Nephron (organoid): ENCODE measurements at regions not wholly inside any gene's neighbourhood (a gene's known extent, or its start where the extent isn't known, plus 50 kb on each side); places are given as distances from the start of the nearest gene placed in this dataset.
"Not testable (repeated sequence)": the region's sequence is repeated elsewhere in the genome, so short reads cannot be mapped to it uniquely, and the experiment has no call there.

Source experiments
- H3K27ac Mint-ChIP-seq, 3 experiments: 2 replicates each; pipeline ENCODE4 v1.8.0; 2020; ENCODE audit warnings: mixed read lengths in 3 of 3, mild to moderate bottlenecking in 2 of 3, moderate library complexity in 1 of 3
- H3K27me3 Mint-ChIP-seq: 2 replicates; pipeline ENCODE4 v1.8.0; 2021; ENCODE audit warnings: low read depth, mild to moderate bottlenecking, moderate library complexity, mixed read lengths
- H3K36me3 Mint-ChIP-seq: 2 replicates; pipeline ENCODE4 v1.8.0; 2020; ENCODE audit warnings: low read depth, mixed read lengths
- H3K4me1 Mint-ChIP-seq: 2 replicates; pipeline ENCODE4 v1.8.0; 2020; ENCODE audit warnings: mixed read lengths
- H3K4me3 Mint-ChIP-seq, 3 experiments: 2 replicates each; pipeline ENCODE4 v1.8.0; 2020; ENCODE audit warnings: mild to moderate bottlenecking in 3 of 3, mixed read lengths in 3 of 3, moderate library complexity in 2 of 3
- H3K9me3 Mint-ChIP-seq: 2 replicates; pipeline ENCODE4 v1.8.0; 2020; ENCODE audit warnings: mixed read lengths
- TF ChIP-seq, protein P1 (sequence below), 3 experiments: fragments of 200-600 bp; sonication (generic); IDR thresholded peaks; one replicate each; pipeline ENCODE4 v1.5.0; 2021; ENCODE audit warnings: antibody characterized with exemption in 3 of 3; ENCODE audit not compliant: unreplicated experiment in 3 of 3

- Mint-ChIP-seq H3K27me3 (no peaks in the 10 kb centered on the region), H3K4me3 (no peak overlapping the region), H3K9me3 (peaks cover 13% of the 10 kb centered on the region), H3K36me3 (no peaks in the 10 kb centered on the region), H3K27ac (no peak overlapping the region), H3K4me1 (no peaks in the 10 kb centered on the region)
- TF ChIP-seq, protein P1, sequence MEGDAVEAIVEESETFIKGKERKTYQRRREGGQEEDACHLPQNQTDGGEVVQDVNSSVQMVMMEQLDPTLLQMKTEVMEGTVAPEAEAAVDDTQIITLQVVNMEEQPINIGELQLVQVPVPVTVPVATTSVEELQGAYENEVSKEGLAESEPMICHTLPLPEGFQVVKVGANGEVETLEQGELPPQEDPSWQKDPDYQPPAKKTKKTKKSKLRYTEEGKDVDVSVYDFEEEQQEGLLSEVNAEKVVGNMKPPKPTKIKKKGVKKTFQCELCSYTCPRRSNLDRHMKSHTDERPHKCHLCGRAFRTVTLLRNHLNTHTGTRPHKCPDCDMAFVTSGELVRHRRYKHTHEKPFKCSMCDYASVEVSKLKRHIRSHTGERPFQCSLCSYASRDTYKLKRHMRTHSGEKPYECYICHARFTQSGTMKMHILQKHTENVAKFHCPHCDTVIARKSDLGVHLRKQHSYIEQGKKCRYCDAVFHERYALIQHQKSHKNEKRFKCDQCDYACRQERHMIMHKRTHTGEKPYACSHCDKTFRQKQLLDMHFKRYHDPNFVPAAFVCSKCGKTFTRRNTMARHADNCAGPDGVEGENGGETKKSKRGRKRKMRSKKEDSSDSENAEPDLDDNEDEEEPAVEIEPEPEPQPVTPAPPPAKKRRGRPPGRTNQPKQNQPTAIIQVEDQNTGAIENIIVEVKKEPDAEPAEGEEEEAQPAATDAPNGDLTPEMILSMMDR (IDR thresholded peaks at IDR 0.05; ENCODE audit: unreplicated experiment in 3 of 3), result no peak
Measured at GRCh38 chr5:156043351-156043750, 283.6 kb upstream of the SGCD start.

- H3K27ac Mint-ChIP-seq, result no peak overlapping the region
- TF ChIP-seq, protein P1 (IDR thresholded peaks at IDR 0.05; ENCODE audit: unreplicated experiment in 3 of 3), result no peak
- no peaks in the 10 kb centered on the region for H3K36me3 Mint-ChIP-seq
Measured at GRCh38 chr5:156051972-156052371, 275.0 kb upstream of the SGCD start.

DNA sequence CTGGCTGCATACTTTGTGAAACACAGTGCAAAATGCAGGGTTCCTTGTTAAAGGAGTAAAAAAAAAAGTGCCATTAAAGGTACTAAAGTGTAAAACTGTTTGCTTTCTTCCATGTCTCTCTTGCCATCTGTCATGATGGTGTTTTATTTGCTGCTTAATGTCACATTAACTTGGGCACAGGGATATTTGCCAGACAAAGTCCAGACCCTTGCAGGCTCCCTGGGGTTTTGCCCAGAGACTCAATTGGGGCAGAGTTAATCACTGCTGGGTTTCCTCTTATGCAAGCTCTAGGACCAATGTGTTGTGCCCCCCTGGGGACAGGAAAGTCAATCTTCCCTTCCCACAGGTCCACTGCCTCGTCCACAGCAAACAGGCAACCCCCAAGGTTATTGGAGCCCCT, 274.3 kb upstream of the SGCD start:
- Mint-ChIP-seq H3K4me1 (no peaks in the 10 kb centered on the region), H3K9me3 (no peaks in the 10 kb centered on the region), H3K27ac (no peak overlapping the region), H3K4me3 (no peak overlapping the region), H3K27me3 (no peaks in the 10 kb centered on the region), H3K36me3 (no peaks in the 10 kb centered on the region)
- TF ChIP-seq, protein P1 (IDR thresholded peaks at IDR 0.05; ENCODE audit: unreplicated experiment in 3 of 3), result no peak

More at GRCh38 chr5:156051972-156052371, 275.0 kb upstream of the SGCD start:
- Mint-ChIP-seq H3K9me3 (peaks cover 6% of the 10 kb centered on the region), H3K27me3 (no peaks in the 10 kb centered on the region), H3K4me3 (no peak overlapping the region), H3K4me1 (no peaks in the 10 kb centered on the region)

DNA sequence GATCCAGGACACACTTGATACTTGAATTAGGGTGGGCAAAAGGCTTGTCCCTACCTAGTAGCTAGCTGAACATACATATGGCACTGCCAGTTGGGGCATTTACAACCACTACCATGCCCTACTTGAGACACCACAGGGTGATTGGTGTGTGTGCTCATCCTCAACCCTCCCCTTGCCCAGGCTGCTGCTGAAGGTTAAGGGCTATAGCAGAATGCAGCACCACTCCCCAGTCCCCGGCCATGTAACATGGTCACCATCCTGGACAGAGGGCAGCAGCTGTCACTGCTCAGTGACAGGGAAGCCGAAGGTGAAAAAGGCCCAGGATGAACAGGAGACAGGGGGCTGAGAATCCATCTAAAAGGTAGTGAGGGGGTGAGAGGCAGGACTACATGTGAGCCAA, 273.9 kb upstream of the SGCD start:
- no peak overlapping the region for H3K27ac Mint-ChIP-seq
- H3K36me3 Mint-ChIP-seq, result no peaks in the 10 kb centered on the region
- H3K27me3 Mint-ChIP-seq, result no peaks in the 10 kb centered on the region
- TF ChIP-seq, protein P1 (IDR thresholded peaks at IDR 0.05; ENCODE audit: unreplicated experiment in 3 of 3), result no peak
- no peak overlapping the region for H3K4me3 Mint-ChIP-seq
- no peaks in the 10 kb centered on the region for H3K9me3 Mint-ChIP-seq
- no peaks in the 10 kb centered on the region for H3K4me1 Mint-ChIP-seq

GRCh38 chr5:156076912-156077311, 250.1 kb upstream of the SGCD start:
- no peak overlapping the region for H3K27ac Mint-ChIP-seq

GRCh38 chr5:156087577-156088110, 239.3 kb upstream of the SGCD start:
- Mint-ChIP-seq H3K36me3 (no peaks in the 10 kb centered on the region), H3K27ac (no peak overlapping the region), H3K4me1 (no peaks in the 10 kb centered on the region), H3K4me3 (no peak overlapping the region), H3K27me3 (no peaks in the 10 kb centered on the region), H3K9me3 (peaks cover 21% of the 10 kb centered on the region)
- TF ChIP-seq, protein P1 (IDR thresholded peaks at IDR 0.05; ENCODE audit: unreplicated experiment in 3 of 3), result no peak

More at GRCh38 chr5:156076912-156077311, 250.1 kb upstream of the SGCD start:
- Mint-ChIP-seq H3K9me3 (peaks cover 14% of the 10 kb centered on the region), H3K4me1 (no peaks in the 10 kb centered on the region), H3K36me3 (no peaks in the 10 kb centered on the region), H3K27me3 (no peaks in the 10 kb centered on the region), H3K4me3 (no peak overlapping the region)
- TF ChIP-seq, protein P1 (IDR thresholded peaks at IDR 0.05; ENCODE audit: unreplicated experiment in 3 of 3), result no peak

DNA sequence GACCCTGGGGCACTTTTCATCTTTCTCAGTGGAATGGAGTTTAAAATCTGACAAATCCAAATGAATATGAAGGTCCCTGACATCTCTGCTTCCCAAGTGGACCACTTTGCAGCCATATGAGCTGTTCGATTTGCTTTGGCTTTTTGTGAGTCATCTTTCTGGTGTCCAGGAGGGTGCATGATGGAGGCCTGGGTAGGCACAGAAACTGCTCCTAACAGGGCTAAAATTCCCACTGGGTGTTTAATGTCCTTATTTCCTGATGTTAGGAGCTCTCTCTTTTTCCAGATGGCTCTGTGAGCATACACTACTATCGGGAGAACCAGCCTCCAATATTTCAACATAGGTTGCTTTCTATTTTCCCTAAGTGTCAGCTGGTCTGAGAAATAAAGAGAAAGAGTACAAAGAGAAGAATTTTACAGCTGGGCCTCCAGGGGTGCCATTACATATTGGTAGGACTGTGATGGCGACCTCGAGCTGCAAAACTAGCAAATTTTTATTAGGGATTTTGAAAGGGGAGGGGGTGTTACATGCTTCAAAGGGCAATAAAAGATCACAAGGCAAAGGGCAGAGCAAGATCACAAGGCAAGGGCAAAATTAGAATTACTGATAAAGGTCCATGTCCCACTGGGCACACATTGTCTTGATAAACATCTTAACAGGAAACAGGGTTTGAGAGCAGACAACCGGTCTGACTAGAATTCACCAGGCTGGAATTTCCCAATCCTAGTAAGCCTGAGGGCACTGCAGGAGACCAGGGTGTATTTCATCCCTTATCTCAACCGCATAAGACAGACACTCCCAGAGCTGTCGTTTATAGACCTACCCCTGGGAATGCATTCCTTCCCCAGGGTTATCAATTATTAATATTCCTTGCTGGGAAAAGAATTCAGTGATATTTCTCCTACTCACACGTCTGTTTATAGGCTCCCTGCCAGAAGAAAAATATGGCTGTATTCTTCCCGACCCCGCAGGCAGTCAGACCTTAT, 236.7 kb upstream of the SGCD start:
- not testable (repeated sequence) for H3K4me1 Mint-ChIP-seq, H3K36me3 Mint-ChIP-seq, H3K27me3 Mint-ChIP-seq, H3K4me3 Mint-ChIP-seq, H3K27ac Mint-ChIP-seq
- H3K9me3 Mint-ChIP-seq, result peaks cover 23% of the 10 kb centered on the region
